ENCODE measurements at regions not wholly inside any gene's neighbourhood (a gene's known extent, or its start where the extent isn't known, plus 50 kb on each side); places are given as distances from the start of the nearest gene placed in this dataset.

DNA sequence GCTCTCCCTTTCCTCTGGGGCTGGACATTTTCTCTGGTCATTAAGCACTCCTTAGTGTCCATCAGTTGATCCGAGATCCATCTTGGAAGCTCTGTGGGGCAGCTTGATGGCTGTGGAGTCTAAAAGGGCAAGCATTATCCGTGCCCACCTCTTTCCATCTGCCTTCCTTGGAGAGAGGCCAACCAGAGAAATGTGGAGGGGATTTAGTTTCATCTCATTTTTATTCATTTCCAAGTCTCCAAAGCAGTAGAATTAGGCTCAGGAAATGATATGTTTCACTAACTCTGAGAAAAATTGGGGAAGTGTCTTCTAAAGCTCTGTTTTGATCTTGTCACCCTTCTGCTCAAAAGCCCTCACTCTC lies 95.9 kb upstream of the KLHL25 start:
- DNase-seq: no peak

DNA sequence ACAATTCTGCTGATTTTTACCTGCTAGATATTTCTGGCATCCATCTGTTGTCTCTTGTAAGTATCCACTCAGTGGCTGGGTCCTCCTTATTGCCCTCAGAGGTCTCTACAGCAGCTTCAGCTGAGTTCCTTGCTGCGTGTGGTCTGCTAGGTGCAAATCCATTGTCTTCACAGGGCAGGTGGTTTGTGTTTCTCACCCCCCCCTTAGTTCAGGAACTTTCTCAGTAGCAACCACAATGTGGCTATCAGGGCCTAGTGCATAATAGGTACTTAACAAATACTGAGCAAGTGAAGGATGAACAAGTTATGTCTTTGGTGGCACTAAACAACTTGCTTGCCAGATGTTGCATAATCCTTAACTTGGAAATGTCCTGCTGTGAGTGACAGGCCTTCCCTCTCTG lies 96.7 kb upstream of the KLHL25 start:
- DNase-seq: no peak

DNA sequence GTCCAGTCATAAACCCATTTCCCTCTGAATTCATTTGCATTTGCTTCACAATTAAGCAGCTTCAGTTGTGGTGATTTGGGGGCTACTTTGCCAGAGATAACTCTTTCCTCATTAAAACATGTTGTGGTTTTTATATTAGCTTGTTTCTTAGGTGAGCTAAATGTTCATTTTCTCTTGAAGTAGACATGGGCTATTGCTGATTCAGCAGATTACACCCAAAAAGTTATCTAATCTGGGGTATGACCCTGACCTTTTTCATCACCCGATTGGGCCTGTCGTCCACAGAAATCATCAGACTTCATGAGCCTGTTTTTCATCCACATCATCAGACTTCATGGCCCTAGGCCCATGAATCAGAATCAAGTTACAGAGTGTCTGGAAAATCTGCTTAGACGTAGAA lies 97.5 kb upstream of the KLHL25 start:
- no peak for DNase-seq

DNA sequence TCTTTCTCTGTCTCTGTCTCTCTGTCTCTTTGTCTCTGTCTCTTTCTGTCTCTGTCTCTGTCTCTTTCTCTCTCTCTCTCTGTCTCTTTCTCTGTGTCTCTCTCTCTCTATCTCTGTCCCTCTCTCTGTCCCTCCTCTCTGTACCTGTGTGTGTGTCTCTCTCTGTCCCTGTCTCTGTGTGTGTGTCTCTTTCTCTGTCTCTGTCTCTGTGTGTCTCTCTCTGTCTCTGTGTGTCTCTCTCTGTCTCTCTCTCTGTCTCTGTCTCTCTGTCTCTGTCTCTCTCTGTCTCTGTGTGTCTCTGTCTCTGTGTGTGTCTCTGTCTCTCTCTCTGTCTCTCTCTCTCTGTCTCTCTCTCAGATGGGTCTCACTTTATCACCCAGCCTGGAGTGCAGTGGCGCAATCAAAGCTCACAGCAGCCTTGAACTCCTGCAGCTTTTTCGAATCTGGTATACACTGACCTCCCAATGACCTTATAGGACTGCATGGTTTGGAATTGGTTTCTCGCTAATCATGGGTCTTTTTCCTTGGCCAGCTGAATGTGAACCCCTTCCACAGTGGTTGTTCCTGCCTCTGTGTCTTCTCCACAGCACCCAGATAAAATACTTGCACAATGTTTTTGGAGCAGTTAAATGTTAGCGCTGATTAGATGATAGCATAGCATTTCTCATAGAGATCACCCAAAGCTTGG lies 102.6 kb upstream of the KLHL25 start:
- no peak for DNase-seq

DNA sequence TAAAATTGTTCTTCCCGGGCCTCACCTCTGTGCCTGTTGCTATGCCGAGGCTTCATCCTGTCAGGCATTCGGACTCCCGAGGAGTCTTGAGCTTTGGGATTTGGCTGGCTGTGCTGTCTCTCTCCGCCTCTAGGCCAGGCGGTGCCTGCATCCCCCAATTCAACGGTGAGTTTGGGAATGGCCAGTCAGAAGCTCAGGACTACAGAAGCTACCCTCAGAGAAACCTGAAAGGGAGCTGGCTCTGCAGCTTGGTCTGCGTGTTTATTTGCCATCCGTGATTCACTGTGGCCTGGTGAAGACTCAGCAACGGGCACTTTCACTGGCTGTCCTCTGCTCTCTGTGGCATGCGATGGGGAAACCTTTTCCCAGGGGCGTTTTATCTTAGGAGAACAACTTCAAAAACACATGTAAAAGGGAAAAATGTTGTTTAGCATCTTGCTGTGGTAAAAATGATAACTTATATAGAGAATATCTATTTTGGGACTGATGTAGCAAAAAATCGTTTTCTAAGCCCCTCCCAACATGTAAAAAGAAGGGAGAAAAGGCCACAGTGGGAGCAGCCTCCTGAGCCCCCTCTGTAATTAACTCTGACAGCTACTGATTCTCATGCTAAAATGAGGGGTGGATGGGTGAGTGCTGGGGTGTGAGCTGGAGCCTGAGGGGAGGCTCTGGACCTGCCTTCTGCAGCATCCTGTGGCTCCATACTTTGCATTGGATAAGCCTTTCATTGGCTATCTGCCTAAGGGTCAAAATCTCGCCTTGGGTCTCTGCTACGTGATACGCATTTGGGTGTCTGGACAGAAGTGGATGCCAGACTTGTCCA lies 103.4 kb upstream of the KLHL25 start:
- no peak for DNase-seq

DNA sequence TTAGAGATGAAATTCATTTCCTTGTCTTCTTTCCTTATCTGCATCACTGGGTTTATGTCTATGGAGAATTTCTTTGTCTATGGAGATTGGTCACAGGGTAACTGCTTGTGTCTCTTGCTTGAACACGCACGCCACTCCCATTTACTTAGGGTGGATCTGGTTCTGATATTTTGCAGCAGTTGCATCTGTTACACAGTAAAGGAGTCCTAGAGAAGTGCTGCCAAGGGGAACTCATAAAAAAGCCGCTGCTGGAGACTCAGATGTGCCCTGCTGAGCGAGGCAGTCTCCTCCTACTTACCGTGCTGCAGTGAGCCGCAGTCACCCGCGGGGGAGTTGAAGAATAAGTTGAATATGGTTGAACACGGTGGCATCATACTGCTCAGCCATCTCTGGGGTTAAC lies 105.2 kb upstream of the KLHL25 start:
- no peak for DNase-seq

DNA sequence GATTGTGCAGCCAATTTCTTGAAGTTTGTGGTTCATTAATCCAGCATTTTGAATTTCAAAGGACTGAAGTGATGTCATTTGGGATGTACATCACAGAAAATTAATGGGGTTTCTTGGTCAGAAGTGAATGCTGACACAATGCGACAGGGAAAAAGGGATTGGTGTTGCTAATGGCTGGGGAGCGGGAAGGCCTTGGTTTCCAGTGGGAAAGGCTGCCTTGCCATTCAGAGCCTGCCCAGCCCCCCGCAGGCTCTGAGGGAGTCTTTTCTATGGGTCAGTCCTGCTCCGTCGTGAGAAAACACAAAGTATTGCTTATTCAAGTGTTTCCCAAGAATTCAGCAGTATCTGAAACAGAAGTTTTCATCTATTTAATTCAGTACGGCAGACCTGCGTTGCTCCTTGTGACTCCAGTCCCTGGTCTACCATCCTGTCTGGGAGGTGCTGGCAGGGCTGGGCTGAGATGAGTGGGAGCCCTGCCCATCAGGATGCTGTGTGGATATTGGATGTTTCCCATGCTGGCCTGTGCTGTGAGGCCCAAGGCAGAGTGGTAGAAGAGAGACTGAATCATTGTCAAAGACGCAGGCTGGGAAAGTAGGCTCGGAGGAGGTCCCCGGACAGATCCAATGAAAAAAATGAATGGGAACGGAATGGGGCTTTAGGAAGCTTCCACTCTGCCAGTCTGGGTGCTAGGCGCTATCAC lies 111.2 kb upstream of the KLHL25 start:
- DNase-seq: no peak

DNA sequence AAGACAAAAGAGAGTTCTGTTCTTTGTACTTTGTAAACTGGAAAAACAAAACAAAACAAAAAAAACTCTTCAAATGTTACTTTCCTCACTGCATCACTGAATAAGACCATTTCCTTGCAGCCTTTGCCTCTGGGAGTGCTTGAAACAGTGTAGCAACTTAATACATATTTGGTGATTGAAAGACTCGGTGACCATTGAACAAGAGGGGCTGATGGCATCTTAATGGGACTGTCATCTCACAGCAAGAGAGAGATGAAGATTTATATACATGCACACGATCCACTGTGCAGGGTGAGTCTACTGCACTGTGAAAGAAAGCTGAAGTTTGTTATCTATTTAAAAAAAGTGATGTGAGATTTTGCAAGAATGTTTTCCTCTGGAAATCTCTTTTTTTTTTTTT lies 111.9 kb upstream of the KLHL25 start:
- no peak for DNase-seq

DNA sequence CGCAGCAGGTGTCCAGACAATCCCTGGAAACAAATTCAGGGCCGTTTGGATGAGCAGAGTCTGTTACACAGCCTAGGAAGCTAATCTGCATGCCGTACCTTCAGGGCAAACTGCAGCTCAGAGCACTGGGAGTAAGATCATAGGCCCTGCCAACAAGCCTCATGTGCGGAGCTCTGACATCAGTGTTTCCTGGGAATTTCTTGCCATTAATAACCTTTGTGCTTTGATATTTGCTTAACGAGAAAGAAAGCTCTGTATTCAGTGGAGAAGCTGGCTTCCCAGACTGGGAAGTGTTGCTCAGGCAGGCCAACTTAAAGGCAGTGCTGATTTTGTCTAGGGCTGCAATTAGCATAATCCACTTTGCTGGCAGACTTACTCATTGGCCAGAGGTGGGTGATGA lies 116.1 kb upstream of the KLHL25 start:
- no peak for DNase-seq

DNA sequence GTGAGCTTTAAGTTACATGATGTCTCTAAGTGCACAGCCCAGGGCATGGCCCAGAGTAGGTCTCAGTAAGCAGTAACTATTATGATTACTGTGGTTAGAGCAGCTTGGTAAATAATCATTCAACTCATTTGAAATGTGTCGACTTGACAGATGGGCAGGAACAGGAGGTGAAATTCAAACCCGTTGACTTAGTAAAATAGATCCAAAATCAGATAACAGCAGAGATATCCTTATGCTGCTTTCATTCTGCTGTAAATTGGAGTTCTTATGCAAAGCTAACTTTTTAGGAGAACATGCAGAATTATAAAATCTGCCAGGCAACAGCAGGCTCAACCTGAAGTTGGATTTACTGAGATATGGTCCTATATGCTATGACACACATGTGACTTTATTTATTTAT lies 118.7 kb upstream of the KLHL25 start:
- DNase-seq: no peak

DNA sequence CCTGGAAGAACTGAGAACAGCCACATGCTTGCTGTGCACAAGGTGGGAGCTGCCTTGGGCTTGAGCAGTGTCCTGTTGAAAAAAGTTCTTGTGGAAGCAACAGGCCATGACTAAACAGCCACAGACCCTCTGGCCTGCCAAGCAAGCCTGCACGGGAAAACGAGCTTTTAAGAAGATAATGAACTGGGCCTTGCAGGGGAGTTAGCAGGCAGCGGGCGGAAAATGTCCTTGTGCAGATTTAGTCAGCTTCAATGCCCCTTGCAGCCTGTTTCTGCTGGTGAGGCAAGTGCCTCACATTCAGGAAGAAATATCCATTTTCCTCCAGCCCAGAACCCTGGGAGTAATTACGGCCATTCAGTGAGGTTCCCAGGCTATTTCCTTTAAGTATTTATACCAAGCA lies 126.2 kb upstream of the KLHL25 start:
- no peak for DNase-seq

DNA sequence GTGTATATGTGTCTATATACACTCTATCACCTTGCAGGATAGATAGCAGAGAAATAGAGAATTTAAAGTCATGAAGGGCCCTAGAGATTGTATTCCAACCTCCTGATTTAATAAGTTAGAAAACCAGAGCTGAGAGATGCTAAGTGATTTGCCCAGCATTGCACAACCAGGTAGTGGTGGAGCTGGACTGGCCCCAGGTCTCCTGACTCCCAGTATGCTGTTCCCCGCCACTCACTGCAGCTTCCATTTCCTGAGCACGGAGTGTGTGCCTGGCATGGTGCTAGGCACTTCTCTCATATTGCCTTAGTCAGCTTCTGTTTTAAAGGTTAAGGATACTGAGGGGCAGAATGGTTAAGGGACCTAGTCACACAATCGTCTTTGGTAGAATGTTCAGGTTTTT lies 129.4 kb upstream of the KLHL25 start:
- no peak for DNase-seq

DNA sequence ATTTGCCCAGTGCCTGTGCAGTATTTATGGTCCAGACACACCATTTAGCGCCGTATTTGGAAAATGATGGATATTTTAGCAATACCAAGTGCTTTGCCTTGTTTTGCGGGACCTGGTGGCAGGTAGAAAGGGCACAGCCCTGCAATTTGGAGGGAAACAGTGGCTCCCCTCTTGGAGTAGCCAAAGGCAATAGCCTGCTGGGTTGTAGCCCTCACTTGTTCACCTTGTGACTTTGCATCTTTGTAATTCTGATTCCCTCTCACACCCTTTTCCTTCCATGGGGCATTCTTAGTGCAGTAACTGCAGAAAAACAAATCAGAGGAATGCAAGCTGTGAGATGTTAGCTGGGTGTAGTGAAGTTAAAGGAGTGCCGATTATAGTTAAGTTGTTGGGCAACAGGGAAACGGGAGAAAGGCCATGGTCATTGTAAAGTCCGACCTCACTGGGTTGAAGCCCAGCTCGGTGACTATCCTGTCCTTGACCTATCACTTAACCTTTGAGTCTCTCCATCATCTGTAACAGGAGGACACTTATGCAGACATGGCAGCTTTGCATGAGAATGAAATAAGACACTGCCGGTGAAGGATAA lies 131.0 kb upstream of the KLHL25 start:
- no peak for DNase-seq

DNA sequence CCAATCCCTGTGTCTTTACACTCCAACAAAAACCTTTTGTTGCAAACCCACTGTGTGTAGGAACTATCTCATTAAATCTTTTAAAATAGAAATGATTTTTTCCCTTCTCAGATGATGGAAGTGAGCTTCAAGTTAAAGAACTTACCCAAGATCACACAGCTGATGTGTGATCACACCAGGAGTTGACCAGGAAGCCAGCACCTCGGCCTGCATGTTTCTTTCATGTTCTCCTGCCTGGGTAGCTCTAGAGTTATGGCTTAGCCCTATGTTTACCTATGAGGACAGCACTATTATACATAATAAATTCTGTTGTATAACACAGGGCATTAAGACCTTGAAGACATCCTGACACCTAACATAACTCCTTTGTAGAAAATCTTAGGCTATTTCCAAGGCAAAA lies 132.1 kb upstream of the KLHL25 start:
- no peak for DNase-seq

DNA sequence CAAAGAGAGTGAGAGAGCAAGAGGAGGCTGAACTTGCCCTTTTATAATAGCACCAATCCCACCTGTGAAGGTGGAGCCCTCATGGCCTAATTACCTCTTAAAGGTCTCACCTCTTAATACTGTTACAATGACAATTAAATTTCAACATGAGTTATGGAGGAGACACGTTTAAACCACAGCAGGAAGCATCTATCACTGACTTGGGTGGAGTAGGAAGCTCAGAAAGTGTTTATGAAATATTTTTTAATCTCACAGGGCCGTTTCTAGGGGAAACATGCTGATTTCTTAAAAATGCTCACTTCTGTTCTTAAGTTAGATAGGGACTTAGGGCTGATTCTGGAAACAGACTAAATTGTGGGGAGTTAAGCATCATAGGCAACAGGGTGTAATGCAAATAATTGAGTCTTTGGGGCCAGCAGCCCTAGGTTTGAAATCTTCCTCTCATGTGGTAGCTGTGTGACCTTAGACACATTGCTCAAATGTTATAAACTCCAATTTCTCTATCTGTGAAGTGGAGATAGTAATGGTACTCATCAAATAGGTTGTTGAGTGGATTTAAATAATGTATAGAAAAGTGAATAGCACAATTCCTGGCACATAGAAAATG lies 133.3 kb upstream of the KLHL25 start:
- no peak for DNase-seq

DNA sequence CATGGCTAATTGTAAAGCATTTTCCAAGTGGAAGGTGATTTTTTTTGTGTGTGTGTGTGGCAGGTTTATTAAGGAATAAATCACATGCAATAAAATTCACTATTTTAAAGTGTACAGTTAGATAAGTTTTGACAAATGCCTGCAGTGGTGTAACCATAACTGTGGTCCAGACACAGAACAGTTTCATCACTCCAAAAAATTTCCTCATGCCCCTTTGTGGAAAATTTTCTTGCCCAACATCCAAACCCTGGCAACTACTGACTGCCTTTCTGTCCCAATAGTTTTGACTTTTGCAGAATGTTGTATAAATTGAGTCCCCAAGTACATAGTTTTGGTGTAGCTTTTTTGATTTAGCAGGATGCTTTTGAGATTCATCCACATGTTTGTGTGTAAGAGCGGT lies 135.1 kb upstream of the KLHL25 start:
- no peak for DNase-seq

DNA sequence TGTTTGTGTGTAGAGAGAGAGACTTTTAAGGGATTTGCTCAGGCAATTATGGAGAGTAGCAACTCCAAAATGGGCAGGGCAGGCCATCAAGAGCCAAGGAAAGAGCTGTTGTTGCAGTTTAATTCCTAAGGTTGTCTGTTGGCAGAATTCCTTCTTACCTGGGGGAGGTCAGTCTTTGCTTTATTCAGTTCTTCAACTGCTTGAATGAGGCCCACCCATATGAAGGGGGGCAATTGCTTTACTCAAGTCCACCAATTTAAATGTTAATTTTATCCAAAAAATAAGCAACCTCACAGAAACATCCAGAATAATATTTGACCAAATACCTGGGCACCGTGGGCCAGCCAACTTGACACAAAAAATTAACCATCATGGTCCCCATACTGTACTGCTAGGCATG lies 137.7 kb upstream of the KLHL25 start:
- no peak for DNase-seq

DNA sequence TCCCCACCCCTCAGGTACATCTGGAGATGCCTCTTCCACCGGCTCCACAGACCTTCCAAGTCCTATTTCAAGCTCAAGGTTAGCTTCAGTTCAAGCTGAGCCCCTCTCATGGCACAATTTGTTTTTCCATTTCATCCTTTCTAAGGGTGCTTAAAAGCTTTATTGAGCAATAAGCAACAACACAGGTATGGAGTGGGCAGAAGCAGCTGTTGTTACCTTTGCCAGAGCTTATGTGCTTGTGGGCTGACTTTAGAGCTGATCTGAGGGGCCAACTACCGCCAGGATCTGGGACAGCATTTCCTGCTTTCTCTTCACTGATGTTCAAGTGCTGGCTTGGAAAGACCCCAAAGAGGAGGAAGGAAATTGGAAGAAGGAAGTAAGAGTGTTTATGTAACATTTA lies 140.0 kb upstream of the KLHL25 start:
- DNase-seq: no peak

DNA sequence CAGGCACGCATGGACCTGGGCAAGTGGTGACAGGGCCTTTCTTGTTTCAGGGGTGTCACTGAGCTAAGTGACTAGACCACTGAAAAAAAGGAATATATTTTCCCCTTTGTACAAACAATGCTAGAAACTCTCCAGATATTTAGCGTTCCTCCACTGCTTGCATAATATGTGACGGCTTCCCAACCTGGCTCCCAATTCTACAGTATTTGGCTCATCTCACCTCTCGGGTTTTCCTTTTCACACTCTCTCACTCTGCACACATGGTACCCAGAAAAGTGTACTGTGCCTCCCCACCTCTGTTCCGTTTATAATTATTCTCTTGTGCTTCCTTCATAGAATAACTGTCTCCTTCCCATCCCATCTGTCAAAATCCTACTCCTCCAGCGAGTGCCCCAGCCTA lies 140.5 kb upstream of the KLHL25 start:
- no peak for DNase-seq

DNA sequence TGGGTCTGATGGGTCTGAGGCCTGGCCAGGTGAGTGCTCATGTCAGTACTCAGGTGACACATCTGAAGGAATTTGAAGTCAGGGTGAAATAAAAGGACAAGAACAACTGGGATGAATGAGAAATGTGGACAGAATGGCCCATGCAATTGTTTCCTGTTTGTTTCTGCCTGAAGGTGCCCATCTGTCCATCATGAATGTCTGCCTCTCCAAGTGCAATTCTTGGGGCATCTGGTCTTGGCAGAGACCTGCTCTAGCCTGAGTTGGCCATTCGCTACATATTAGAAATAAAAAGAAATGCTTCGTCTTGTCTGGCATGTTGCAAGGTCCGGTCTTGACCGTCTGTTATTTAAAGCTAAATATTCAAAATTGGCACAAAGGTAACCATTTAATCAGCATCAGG lies 142.0 kb upstream of the AGBL1 start:
- DNase-seq: no peak

DNA sequence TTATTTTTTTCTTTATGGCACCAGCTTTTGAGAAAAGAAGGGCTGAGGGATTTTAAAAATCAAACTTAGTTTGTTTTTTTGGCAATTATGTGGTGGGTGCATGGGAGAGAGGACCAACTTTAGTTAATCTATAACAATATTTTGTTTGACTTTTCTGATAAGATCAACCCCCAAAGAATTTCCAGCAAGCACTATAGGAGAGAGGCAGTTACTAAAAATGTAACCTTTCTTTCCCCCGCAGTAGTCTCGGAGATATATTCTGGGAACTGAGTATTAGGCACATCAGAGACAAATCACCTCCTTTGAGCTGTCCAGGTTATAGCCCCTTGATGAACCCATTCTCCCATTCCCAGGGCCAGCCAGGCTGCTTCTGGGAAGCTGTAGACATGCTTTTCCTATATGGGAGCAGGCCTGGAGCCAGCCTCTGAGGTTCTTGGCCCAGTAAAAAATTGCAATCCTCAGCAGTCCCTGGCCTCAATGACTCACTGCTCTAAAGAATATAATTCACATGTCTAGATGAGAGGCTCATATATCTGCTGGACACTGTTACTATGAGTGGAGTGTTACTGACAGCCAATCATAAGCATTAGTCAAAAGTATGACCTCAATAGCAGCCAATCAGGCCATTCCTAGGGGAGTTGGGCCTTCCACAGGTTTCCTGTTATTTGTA lies 138.3 kb upstream of the AGBL1 start:
- DNase-seq: no peak

DNA sequence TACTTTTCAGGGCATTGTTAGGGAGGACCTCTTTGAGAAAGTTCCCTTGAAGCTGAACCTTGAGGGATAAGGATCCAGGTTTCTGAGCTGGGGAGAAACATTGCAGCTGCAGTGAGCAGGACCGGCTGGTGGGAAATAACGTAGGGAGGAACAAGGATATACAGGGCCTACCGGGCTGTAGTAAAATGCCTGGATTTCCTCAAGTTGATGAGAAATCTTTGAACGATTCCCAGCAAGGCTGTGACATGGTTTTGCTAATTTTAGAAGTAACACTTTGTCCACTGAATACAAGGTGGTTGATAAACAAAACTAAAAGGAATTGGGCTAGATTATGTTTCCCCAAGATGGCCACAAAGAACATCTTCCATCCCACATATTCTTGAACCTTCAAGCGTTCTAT lies 137.0 kb upstream of the AGBL1 start:
- DNase-seq: no peak

DNA sequence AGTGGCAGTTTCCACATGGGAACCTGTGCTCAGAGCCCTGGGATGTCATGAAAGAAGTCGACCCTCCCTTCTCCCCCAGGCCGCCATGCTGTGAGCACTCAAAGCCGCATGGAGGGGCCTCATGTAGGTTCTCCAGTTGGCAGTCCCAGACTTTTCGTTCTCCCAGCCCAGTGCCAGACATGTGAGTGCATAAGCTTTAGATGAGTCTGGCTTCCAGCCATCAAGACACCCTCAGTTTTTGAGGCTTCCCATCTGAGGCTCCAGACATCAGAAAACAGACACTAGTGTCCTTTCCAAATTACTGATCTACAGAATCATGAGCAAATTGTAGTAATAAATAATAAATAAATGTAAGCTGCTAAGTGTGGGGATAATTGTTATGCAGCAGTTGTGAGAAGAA lies 136.5 kb upstream of the AGBL1 start:
- DNase-seq: no peak

Data from activated CD4-positive, alpha-beta T cell treated with anti-CD3 and anti-CD28 coated beads, Interleukin-2, Interleukin-6, amounts not matched to agents 100 ng/mL and 50 ng/mL, durations not matched to agents 16 hours and 8 hours (primary cell).